DND-41 (cell line): ENCODE measurements at regions not wholly inside any gene's neighbourhood (a gene's known extent, or its start where the extent isn't known, plus 50 kb on each side); places are given as distances from the start of the nearest gene placed in this dataset.

Source experiments
- ATAC-seq: fragments of 200-7000 bp; cut with Tn5 transposase; 3 replicates; pipeline ENCODE4 v1.9.1; 2021; ENCODE audit warnings: low read depth; ENCODE audit not compliant: insufficient read depth
- DNase-seq: peaks from one replicate; pipeline ENCODE4 v3.0.0-alpha.2; 2020
- H2AFZ ChIP-seq: 2 replicates; pipeline ENCODE4 v1.6.0; 2012; ENCODE audit warnings: low read depth, low read length
- H3K27ac ChIP-seq: 2 replicates; pipeline ENCODE4 v1.5.1; 2012; ENCODE audit warnings: low read length, inconsistent platforms
- H3K27me3 ChIP-seq: fragments of 200-600 bp; sonication (generic); 2 replicates; pipeline ENCODE4 v1.6.0; 2012; ENCODE audit warnings: low read length, mild to moderate bottlenecking, inconsistent platforms; ENCODE audit not compliant: insufficient read depth, poor library complexity
- H3K36me3 ChIP-seq: 2 replicates; pipeline ENCODE4 v1.5.1; 2012; ENCODE audit warnings: low read length, inconsistent platforms; ENCODE audit not compliant: insufficient read depth
- H3K4me1 ChIP-seq: 2 replicates; pipeline ENCODE4 v1.5.1; 2012; ENCODE audit warnings: mild to moderate bottlenecking, low read length; ENCODE audit not compliant: insufficient read depth
- H3K4me2 ChIP-seq: 2 replicates; pipeline ENCODE4 v1.6.0; 2012; ENCODE audit warnings: mild to moderate bottlenecking, moderate library complexity, low read length, inconsistent platforms; ENCODE audit not compliant: insufficient read depth
- H3K4me3 ChIP-seq, 2 experiments: fragments of 200-600 bp in 1 of 2; shearing (Covaris generic) in 1 of 2; 2 replicates each; pipeline ENCODE4 v1.5.1; 2012 to 2016; ENCODE audit warnings: inconsistent platforms in 2 of 2, low read length in 2 of 2, mild to moderate bottlenecking in 2 of 2, low read depth in 1 of 2, moderate library complexity in 1 of 2
- H3K79me2 ChIP-seq: 2 replicates; pipeline ENCODE4 v1.6.0; 2012; ENCODE audit warnings: low read length, inconsistent platforms; ENCODE audit not compliant: insufficient read depth
- H3K9ac ChIP-seq: 2 replicates; pipeline ENCODE4 v1.6.0; 2012; ENCODE audit warnings: low read depth, mild to moderate bottlenecking, inconsistent platforms, low read length, moderate library complexity
- H3K9me3 ChIP-seq: 2 replicates; pipeline ENCODE4 v1.5.1; 2012; ENCODE audit warnings: low read length, moderate library complexity, mild to moderate bottlenecking, inconsistent platforms; ENCODE audit not compliant: insufficient read depth, severe bottlenecking
- H4K20me1 ChIP-seq: 2 replicates; pipeline ENCODE4 v1.6.0; 2012; ENCODE audit warnings: low read length; ENCODE audit not compliant: insufficient read depth
- CTCF ChIP-seq: IDR thresholded peaks from 2 replicates; pipeline ENCODE4 v1.5.1; 2012; ENCODE audit warnings: borderline replicate concordance, low read length, moderate library complexity, mild to moderate bottlenecking; ENCODE audit not compliant: poor library complexity, severe bottlenecking; ENCODE audit errors: extremely low read depth
- EZH2 ChIP-seq: IDR thresholded peaks from 3 replicates; pipeline ENCODE4 v1.6.1; 2012; ENCODE audit warnings: borderline replicate concordance, low read depth, mild to moderate bottlenecking, moderate library complexity, low read length, inconsistent platforms; ENCODE audit not compliant: severe bottlenecking

GRCh38 chr1:39085174-39085573 is 59.0 kb downstream of the NDUFS5 start:
- no peak overlapping the region for H3K4me2 ChIP-seq
- peaks cover 22% of the 10 kb centered on the region for H3K27me3 ChIP-seq
- TF ChIP-seq EZH2 (no peak), CTCF (no peak)
- no peak overlapping the region for H3K9ac ChIP-seq
- H3K27ac ChIP-seq: no peak overlapping the region
- H2AFZ ChIP-seq: no peak overlapping the region
- H3K9me3 ChIP-seq: no peaks in the 10 kb centered on the region
- no peaks in the 10 kb centered on the region for H3K36me3 ChIP-seq
- H3K79me2 ChIP-seq: no peaks in the 10 kb centered on the region
- DNase-seq (no peak), ATAC-seq (no peak)
- no peak overlapping the region for H3K4me3 ChIP-seq
- H3K4me1 ChIP-seq: no peaks in the 10 kb centered on the region
- H4K20me1 ChIP-seq: no peaks in the 10 kb centered on the region

- H3K27ac ChIP-seq: no peak overlapping the region
- no peak overlapping the region for H3K9ac ChIP-seq
Observed at GRCh38 chr1:39086386-39086785, 60.2 kb downstream of the NDUFS5 start.

GRCh38 chr1:39086865-39087409 is 60.8 kb downstream of the NDUFS5 start:
- H3K27me3 ChIP-seq: peaks cover 22% of the 10 kb centered on the region
- peak; percentile 59; the same call in 1 of the 3 replicates for ATAC-seq
- H3K9me3 ChIP-seq: no peaks in the 10 kb centered on the region
- H3K4me2 ChIP-seq: no peak overlapping the region
- TF ChIP-seq CTCF (no peak), EZH2 (no peak)
- no peaks in the 10 kb centered on the region for H3K36me3 ChIP-seq
- no peaks in the 10 kb centered on the region for H3K4me1 ChIP-seq
- no peaks in the 10 kb centered on the region for H4K20me1 ChIP-seq
- H3K4me3 ChIP-seq: no peak overlapping the region
- no peak overlapping the region for H2AFZ ChIP-seq
- H3K79me2 ChIP-seq: no peaks in the 10 kb centered on the region
- no peak overlapping the region for H3K27ac ChIP-seq
- DNase-seq: no peak
- no peak overlapping the region for H3K9ac ChIP-seq

More at GRCh38 chr1:39086386-39086785, 60.2 kb downstream of the NDUFS5 start:
- DNase-seq: no peak
- H3K4me2 ChIP-seq: no peak overlapping the region
- peaks cover 22% of the 10 kb centered on the region for H3K27me3 ChIP-seq
- no peaks in the 10 kb centered on the region for H3K9me3 ChIP-seq
- H3K36me3 ChIP-seq: no peaks in the 10 kb centered on the region
- no peaks in the 10 kb centered on the region for H3K4me1 ChIP-seq
- no peaks in the 10 kb centered on the region for H4K20me1 ChIP-seq
- no peak for ATAC-seq
- H3K79me2 ChIP-seq: no peaks in the 10 kb centered on the region
- H3K4me3 ChIP-seq: no peak overlapping the region
- TF ChIP-seq CTCF: no peak
- TF ChIP-seq EZH2: no peak
- H2AFZ ChIP-seq: no peak overlapping the region
